GM18502 (cell line): ENCODE measurements at regions not wholly inside any gene's neighbourhood (a gene's known extent, or its start where the extent isn't known, plus 50 kb on each side); places are given as distances from the start of the nearest gene placed in this dataset.
"Not testable (repeated sequence)": the region's sequence is repeated elsewhere in the genome, so short reads cannot be mapped to it uniquely, and the experiment has no call there.

ENCODE experiments used
- ATAC-seq: cut with Tn5 transposase; IDR thresholded peaks from one replicate; pipeline ENCODE4 v1.9.1; 2021; ENCODE audit warnings: mild to moderate bottlenecking; ENCODE audit not compliant: unreplicated experiment, poor library complexity

DNA sequence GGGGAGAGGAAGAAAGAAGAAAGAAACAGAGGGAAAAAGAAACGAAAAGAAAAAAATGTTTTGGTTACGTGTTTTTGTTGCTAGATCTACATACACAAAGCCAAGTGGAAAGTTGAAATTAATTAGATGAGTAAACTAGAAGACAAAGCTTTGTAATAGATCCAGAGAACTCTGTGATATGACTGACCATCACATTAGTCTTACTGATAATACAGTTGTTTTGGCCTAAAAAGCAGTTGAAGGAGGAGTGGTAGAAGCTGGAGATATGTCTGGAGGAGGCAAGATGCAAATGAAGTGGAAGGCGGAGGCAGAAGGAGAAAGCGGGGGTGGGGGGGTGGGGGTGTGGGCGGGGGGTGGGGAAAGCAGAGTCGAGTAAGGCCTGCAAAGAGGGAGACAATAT lies 500.1 kb upstream of the ID4 start:
- ATAC-seq = no peak

- no peak for ATAC-seq
Observed at GRCh38 chr6:19342616-19343015, 494.6 kb upstream of the ID4 start.

DNA sequence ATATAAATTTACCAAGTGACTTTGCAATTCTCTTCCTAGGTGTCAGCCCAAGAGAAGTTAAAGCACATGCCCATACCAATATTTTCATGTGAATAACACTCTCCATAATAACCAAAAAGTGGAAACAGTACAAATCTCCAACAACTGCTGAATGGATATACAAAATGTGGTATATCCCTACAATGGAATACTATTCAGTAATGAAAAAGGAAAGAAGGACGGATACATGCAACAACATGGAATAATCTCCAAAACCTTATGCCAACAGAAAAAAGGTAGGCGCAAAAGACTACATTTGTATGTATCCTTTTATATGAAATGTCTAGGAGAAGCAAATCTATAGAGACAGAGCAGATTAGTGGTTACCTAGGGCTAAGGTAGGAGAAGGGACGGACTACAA lies 487.7 kb upstream of the ID4 start:
- no peak for ATAC-seq

- ATAC-seq = no peak
Observed at GRCh38 chr6:19354181-19354580, 483.0 kb upstream of the ID4 start.

- ATAC-seq = no peak
Observed at GRCh38 chr6:19356692-19357091, 480.5 kb upstream of the ID4 start.

DNA sequence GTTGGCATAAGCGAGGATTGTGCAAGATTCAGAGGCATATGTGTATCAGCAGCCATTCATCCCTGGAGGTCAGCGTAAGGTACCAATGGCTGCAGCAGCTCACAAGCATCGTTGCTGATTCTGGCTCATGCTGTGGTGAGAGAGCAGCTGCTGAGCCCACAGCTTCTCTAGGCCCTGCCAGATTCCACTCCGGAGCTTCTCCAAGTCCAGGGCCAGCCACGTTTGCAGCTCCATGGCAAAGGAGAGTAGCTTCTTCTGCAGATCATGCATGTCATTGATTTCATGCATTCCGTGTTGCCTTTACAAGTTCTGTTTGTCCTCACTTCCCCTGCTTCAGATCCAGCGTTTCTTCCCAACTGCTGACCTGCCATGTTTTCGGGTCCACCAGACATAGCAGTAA lies 474.8 kb upstream of the ID4 start:
- ATAC-seq = no peak

DNA sequence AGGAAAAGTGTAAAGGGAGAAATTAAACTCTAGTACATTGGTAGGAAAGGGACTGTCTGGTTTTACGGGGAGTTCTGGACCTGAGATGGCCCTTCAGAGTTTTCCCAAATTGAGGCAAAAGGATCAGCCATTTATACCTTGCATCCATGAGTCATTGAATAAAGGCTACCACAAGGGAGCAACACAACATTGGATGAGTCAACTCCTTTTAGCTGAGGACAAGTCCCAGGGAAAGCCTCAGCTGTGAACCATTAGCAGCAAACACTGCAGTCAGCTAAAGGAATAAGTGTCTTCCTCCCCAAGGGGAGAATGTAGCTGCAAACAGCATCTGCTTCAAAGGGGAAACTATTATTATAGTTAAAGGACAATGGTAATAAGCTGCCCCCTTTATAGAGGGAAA lies 468.7 kb upstream of the ID4 start:
- ATAC-seq = no peak

DNA sequence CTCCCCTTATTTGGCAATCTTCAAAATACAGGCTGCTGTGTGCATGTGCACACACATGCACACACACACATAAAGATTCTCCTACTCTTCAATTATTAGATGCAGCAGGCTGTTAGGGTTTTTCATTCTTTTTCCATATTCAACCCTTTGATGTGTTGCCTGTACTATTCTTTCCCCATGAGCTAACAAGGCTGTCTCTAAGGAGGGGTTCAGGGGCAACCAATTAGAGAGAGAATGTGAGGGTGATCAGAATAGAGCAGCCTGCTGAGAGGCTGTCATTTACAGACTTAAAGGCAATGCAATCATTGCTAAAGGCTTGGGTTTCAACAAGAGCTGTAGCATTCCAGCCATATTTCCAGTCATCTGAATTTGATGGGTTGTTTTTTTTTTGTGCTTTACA lies 467.4 kb upstream of the ID4 start:
- no peak for ATAC-seq

DNA sequence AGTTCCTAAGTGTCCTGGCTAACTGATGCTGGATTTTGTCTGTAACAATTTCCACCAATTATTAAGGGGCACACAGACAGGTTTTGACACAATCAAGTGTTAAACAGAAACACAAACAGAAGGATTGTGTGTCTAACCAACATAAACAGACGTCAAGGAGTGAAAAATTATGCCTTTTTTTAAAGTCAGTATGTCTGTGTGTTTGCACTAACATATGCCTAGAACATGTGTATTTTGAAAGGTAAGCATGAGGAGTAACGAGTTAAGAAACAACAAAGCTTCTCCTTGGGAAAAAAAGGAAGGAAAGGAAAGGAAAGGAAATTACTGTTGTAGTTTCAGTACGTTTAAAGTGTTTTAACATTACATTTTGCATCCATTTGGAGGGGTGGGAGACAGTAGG lies 466.3 kb upstream of the ID4 start:
- ATAC-seq = no peak

DNA sequence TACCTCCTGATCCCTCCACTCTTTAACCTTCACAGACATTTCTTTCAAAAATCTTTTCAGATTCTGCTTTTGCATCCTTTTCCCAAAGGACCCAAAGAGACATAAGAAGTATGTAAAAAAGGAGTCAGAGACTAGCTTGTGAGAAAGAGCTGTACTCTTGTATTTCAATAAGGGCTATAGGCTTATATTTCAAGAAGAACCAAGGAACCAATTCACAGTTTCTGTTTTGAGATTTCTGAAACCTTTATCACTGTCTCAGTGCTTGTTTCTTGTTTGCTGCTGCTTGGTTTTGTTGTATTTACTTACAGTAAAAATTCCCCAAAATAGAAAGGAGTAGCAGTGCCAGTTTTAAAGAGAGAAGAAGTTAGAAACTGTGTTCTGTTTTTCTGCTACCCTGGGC lies 461.6 kb upstream of the ID4 start:
- no peak for ATAC-seq

DNA sequence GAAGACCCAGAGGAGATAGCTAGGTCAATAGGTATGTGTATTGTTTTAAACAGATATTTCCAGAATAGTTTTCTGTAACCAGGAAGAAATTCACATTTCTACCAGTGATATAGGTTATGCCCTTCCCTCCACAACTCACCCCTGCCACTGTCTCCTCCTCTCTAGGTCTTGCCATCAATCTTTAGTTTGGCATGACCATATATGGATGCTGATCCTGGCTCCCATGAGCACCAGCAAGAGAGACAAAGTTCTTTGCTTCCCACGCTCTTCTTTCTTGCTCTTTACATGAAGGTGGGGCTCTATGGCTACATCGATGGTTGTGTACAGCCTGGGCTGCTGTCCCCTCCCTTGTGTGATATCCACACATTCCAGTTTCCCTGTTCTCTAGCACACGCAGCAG lies 459.4 kb upstream of the ID4 start:
- ATAC-seq = no peak

DNA sequence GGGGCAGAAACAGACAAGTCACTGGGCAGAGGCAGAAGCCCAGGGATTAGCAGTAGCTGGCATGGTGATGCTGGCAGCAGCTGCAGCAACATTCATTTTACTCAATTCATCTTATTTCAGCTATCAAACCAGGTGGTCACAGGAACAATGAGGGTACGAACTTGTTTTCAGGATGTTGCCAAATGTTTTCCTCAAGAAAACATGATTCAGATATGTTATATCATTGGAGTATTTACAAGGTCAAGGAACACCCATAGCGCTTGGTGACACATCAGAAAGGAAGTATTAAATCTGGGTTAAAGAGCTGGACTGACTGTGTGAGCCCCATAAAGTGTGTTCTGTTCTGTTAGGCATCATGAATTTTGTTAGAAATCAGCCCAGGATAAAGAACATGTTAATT lies 456.9 kb upstream of the ID4 start:
- ATAC-seq = no peak

GRCh38 chr6:19382676-19383075 lies 454.5 kb upstream of the ID4 start:
- no peak for ATAC-seq

DNA sequence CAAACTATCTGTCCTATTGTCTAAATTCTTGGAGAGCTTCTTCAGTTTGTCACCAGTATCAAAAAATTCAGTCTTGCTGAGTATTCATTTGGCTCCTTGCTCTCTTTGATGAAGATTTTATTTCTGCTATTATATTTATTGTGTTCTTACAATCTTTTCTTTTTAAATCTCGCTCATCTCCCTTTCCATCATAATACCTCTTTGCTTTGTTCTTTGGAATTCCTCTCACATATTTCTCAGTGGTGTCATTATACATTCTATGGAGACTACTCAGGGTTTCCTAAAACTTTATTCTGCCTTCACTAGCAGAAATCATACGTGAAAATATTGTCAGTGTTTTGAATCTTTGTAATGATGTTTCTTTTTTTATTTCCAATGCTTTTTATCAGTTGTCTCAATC lies 445.2 kb upstream of the ID4 start:
- ATAC-seq = no peak

DNA sequence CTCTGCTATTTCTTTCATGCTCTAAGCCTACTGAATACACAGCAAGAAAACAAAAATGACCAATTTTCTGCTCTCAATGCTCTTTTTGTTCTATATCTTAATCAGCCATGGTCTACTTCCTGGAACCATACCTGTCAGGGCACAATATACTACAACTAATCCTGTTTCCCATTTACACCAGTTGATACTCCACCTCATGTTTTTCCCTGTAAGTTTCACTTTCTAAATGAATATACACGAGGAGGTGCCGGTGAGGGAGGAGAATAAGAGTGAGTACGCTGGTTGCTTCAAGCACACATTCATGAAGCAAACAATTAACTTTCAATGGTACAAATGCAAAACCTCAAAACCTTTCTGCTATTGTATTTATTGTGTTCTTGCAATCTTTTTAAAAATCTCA lies 443.1 kb upstream of the ID4 start:
- ATAC-seq = no peak

DNA sequence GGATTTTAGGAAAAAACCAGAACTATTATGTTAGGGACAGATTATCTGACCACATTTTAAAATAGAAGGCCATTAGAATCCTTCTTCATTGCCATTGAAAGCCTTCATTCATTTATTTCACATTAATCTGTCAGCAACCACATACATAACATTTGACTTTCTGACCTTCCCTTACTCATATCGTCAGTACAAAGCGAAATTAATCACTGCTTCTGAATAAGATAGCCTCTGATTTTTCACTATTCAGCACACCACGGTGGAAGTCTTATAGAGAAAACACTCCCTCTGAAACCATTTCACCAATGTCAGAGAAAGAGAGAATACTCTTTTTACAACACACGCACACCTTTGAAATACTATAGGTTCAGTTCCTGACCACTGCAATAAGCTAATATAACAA lies 442.5 kb upstream of the ID4 start:
- no peak for ATAC-seq

DNA sequence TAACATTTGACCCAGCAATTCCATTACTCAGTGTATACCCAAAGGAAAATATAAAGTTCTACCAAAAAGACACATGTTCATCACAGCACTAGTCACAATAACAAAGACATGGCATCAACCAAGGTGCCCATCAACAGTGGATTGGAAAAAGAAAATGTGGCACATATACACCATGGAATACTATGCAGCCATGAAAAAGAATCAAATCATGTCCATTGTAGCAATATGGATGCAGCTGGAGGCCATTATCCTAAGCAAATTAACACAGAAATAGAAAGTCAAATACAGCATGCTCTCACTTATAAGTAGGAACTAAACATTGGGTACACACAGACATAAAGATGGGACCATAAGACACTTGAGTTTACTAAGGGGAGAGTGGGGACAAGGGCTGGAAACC lies 441.9 kb upstream of the ID4 start:
- no peak for ATAC-seq

DNA sequence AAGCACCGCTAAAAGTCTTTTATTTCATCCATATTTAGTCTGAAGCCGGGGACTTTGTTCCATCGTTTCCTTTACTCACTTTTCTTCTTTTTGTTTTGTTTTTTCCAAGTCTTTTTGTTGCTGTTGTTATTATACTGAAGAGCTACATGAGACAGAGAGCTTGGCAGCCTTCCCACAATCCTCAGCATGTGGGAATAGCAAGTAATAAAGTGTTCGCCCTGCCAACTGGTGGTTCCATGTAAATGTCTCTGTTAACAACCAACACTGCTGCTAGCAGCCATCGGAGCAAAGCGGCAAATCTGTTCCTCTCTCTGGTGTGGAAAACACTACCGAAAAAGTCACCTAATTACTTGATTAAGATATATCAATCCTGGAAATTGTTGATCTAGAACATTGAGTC lies 437.8 kb upstream of the ID4 start:
- ATAC-seq = no peak

DNA sequence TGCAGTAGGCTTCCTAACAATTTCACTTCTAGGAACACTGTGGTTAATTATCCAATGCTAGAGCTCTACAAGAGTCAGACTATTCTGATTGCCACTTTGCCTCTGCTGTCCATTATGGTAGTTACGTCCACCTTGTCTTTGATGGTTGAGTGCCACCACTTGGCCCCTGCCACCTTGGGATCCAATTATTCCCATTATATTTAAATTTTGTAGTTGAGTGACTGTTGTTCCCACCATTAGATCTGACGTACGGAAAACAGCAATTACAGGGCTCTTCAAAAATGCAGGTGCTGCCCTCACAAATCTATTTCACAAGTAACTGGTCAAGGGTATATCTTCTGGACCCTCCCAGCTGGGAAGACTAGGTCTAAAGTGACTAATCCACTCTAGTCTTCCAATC lies 432.3 kb upstream of the ID4 start:
- not testable (repeated sequence) for ATAC-seq

- no peak for ATAC-seq
Observed at GRCh38 chr6:19408331-19408730, 428.8 kb upstream of the ID4 start.

DNA sequence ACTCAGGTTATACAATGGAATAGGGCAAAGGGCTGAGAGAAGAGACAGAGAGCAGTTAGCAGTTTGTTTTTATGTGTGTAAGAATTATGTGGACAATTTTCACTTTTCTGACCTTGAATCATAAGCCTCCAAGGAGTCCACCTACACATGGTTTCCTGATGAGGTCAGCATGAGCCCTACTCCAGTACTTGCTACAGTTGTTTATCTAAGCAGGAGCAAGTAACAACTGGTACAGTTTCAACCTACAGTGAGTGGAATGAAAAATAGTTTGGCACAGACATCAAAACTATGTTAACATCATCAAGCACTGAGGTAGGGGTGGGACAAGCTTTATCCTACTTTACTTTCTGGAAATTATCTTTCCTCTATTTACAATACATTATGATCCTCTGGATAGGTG lies 426.7 kb upstream of the ID4 start:
- no peak for ATAC-seq

DNA sequence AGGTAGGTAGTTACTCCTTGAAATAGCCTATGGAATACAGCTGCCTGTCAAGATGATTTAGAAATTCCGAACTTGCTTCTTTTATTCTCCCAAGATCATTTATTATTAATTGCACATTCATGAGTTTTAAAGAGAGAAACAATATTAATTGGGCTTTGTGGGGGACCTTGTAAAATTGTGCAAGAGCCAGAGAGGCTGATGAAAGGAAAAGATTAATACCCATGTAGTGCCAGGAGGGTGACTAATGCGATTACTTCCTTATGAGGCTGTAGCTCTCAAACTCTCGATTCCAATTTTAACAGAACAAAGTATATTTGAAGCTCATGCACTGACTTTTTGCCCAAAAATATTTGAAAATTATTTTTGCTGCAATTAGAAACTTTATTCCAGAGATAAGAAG lies 423.8 kb upstream of the ID4 start:
- ATAC-seq = no peak

DNA sequence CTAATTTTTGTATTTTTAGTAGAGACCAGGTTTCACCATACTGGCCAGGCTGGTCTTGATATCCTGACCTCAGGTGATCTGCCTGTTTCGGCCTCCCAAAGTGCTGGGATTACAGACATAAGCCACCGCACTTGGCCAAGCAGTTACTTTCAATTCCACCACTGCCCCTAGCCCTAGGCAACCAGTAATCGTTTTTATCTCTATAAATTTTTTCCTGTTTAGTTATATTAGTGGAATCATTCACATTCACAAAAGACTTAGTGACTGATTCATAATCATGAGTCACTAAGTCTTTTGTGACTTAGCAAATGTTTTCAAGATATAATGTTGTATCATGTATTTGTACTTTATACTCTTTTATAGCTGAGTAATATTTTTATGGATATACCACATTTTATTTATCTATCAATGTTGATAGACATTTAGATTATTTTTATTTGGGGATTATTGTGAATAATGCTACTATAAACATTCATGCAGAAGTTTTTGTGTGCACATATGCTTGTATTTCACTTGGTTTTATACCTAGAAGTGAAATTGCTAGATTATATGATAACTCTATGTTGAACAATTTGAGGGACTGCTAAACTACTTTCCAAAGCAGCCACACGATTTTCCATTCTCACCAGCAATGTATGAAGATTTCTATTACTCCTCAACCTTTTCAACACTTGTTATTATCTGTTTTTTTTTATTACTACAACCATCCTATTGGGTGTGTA lies 421.4 kb upstream of the ID4 start:
- ATAC-seq = no peak
